ENCODE measurements at regions not wholly inside any gene's neighbourhood (a gene's known extent, or its start where the extent isn't known, plus 50 kb on each side); places are given as distances from the start of the nearest gene placed in this dataset.

- TF ChIP-seq CTCF (conservative IDR thresholded peaks at IDR 0.05 in 1 of 2, IDR thresholded peaks at IDR 0.05 in 1 of 2; ENCODE audit: low read depth in 1 of 2, low read length in 2 of 2), result no peak
- no peak for TF ChIP-seq EZH2 (IDR thresholded peaks at IDR 0.05; ENCODE audit: low read length, missing control alignments)
Measured at GRCh38 chrX:124679199-124679598, 332.8 kb downstream of the SH2D1A start.

Measured in fibroblast of lung (primary cell).